MM.1S (cell line): ENCODE measurements at regions not wholly inside any gene's neighbourhood (a gene's known extent, or its start where the extent isn't known, plus 50 kb on each side); places are given as distances from the start of the nearest gene placed in this dataset.

Experiments used
- CTCF ChIP-seq: fragments of 300-600 bp; sonication (generic); IDR thresholded peaks from 2 replicates; pipeline ENCODE4 v1.5.1; 2016; ENCODE audit warnings: antibody characterized with exemption, low read length, mixed read lengths
- EZH2 ChIP-seq: fragments of 300-600 bp; sonication (generic); optimal IDR thresholded peaks from 2 replicates; pipeline ENCODE3; 2017; ENCODE audit warnings: low read depth, mild to moderate bottlenecking, antibody characterized with exemption, low read length, mixed read lengths

GRCh38 chr1:60848583-60849188 lies 233.7 kb upstream of the NFIA start:
- peak; percentile 59 for TF ChIP-seq CTCF
- TF ChIP-seq EZH2 = no peak
